IMR-90 (cell line): ENCODE measurements at regions not wholly inside any gene's neighbourhood (a gene's known extent, or its start where the extent isn't known, plus 50 kb on each side); places are given as distances from the start of the nearest gene placed in this dataset.

ENCODE experiments used
- ATAC-seq: fragments of 200-7000 bp; cut with Tn5 transposase; 2 replicates; pipeline ENCODE4 v1.9.1; 2020; ENCODE audit warnings: low read depth, mild to moderate bottlenecking, moderate library complexity
- BruUV-seq: library from RNA; stranded (reverse); fragments of 400-500 nt; replicated peaks from 2 replicates; lab custom pipeline; 2021; lab: Mats Ljungman, UMichigan
- CTCF ChIA-PET: fragments of 300-600 bp; formaldehyde crosslinking; extraction: SDS; loops from one replicate; lab custom pipeline; 2021; ENCODE audit warnings: antibody characterized with exemption; lab: Yijun Ruan, JAX
- POLR2A ChIA-PET: fragments of 300-600 bp; sonication (Branson Sonifier 250); formaldehyde crosslinking; loops from one replicate; lab custom pipeline; 2022; ENCODE audit warnings: antibody characterized with exemption; ENCODE audit not compliant: unreplicated experiment; lab: Charles Lee
- DNase-seq: peaks from one replicate; pipeline ENCODE4 v3.0.0; 2013
- H2AFZ ChIP-seq: replicated peaks from 2 replicates; pipeline ENCODE3; 2013; ENCODE audit warnings: low read length, mild to moderate bottlenecking; ENCODE audit not compliant: poor library complexity
- H2AK5ac ChIP-seq: 2 replicates; pipeline ENCODE4 v1.6.1; 2013; ENCODE audit warnings: low read depth, low read length, inconsistent platforms
- H2AK9ac ChIP-seq: replicated peaks from 2 replicates; pipeline ENCODE3; 2013; ENCODE audit warnings: mild to moderate bottlenecking, low read depth, low read length, moderate library complexity; ENCODE audit not compliant: poor library complexity
- H2BK120ac ChIP-seq: 2 replicates; pipeline ENCODE4 v1.6.1; 2013; ENCODE audit warnings: low read depth, low read length, inconsistent platforms
- H2BK15ac ChIP-seq: 3 replicates; pipeline ENCODE4 v1.6.1; 2013; ENCODE audit warnings: low read depth, low read length, inconsistent platforms
- H2BK20ac ChIP-seq: 2 replicates; pipeline ENCODE4 v1.6.1; 2013; ENCODE audit warnings: low read depth, mild to moderate bottlenecking, inconsistent platforms, low read length, moderate library complexity
- H2BK5ac ChIP-seq: 2 replicates; pipeline ENCODE4 v1.6.1; 2013; ENCODE audit warnings: mild to moderate bottlenecking, low read depth, low read length, inconsistent platforms; ENCODE audit not compliant: poor library complexity, severe bottlenecking
- H3K14ac ChIP-seq: replicated peaks from 2 replicates; pipeline ENCODE4 v1.6.1; 2013; ENCODE audit warnings: low read depth, low read length, inconsistent platforms
- H3K18ac ChIP-seq: 2 replicates; pipeline ENCODE4 v1.6.1; 2013; ENCODE audit warnings: low read depth, low read length, control low read depth
- H3K23ac ChIP-seq: 2 replicates; pipeline ENCODE4 v1.6.1; 2013; ENCODE audit warnings: low read depth, low read length, inconsistent platforms
- H3K27ac ChIP-seq: 2 replicates; pipeline ENCODE4 v1.5.1; 2013; ENCODE audit warnings: mild to moderate bottlenecking, control low read depth, low read length; ENCODE audit not compliant: insufficient read depth
- H3K27me3 ChIP-seq: 2 replicates; pipeline ENCODE4 v1.6.1; 2013; ENCODE audit warnings: low read length; ENCODE audit not compliant: control insufficient read depth, insufficient read depth
- H3K36me3 ChIP-seq: 2 replicates; pipeline ENCODE4 v1.6.1; 2013; ENCODE audit warnings: low read length, mixed read lengths; ENCODE audit not compliant: control insufficient read depth, insufficient read depth
- H3K4ac ChIP-seq: 2 replicates; pipeline ENCODE4 v1.6.1; 2013; ENCODE audit warnings: low read depth, low read length, inconsistent platforms
- H3K4me1 ChIP-seq: 2 replicates; pipeline ENCODE4 v1.6.1; 2013; ENCODE audit warnings: low read length, mixed read lengths; ENCODE audit not compliant: control insufficient read depth, insufficient read depth
- H3K4me2 ChIP-seq: 2 replicates; pipeline ENCODE4 v1.6.1; 2013; ENCODE audit warnings: low read depth, mild to moderate bottlenecking, control low read depth, low read length, moderate library complexity
- H3K4me3 ChIP-seq: 2 replicates; pipeline ENCODE4 v1.5.1; 2013; ENCODE audit warnings: low read depth, mild to moderate bottlenecking, control low read depth, low read length, moderate library complexity; ENCODE audit not compliant: insufficient read depth
- H3K56ac ChIP-seq: 2 replicates; pipeline ENCODE4 v1.6.1; 2013; ENCODE audit warnings: low read length, inconsistent platforms; ENCODE audit not compliant: insufficient read depth; ENCODE audit errors: extremely low read depth
- H3K79me1 ChIP-seq, 2 experiments: 2 replicates each; pipeline ENCODE4 v1.6.1; 2013; ENCODE audit warnings: low read length in 2 of 2, inconsistent platforms in 1 of 2, low read depth in 1 of 2
- H3K9ac ChIP-seq: 2 replicates; pipeline ENCODE4 v1.6.1; 2013; ENCODE audit warnings: low read depth, low read length, control low read depth
- H3K9me1 ChIP-seq: 2 replicates; pipeline ENCODE4 v1.6.1; 2013; ENCODE audit warnings: low read length, inconsistent platforms; ENCODE audit not compliant: insufficient read depth
- H3K9me3 ChIP-seq: 2 replicates; pipeline ENCODE4 v1.6.1; 2013; ENCODE audit warnings: low read length; ENCODE audit not compliant: control insufficient read depth, insufficient read depth
- H4K20me1 ChIP-seq: 2 replicates; pipeline ENCODE4 v1.6.1; 2013; ENCODE audit warnings: low read length, inconsistent platforms; ENCODE audit not compliant: insufficient read depth
- H4K5ac ChIP-seq: 2 replicates; pipeline ENCODE4 v1.6.1; 2013; ENCODE audit warnings: mild to moderate bottlenecking, low read depth, low read length, control low read depth
- H4K8ac ChIP-seq, 2 experiments: 2 replicates each; pipeline ENCODE4 v1.6.1; 2013; ENCODE audit warnings: low read depth in 2 of 2, low read length in 2 of 2, control low read depth in 1 of 2, inconsistent platforms in 1 of 2
- H4K91ac ChIP-seq: 2 replicates; pipeline ENCODE4 v1.6.1; 2013; ENCODE audit warnings: low read depth, low read length, inconsistent platforms; ENCODE audit not compliant: insufficient read depth
- BHLHE40 ChIP-seq: fragments of 150-350 bp; IDR thresholded peaks from 2 replicates; pipeline ENCODE4 v1.6.1; 2016; ENCODE audit warnings: mild to moderate bottlenecking, low read depth, low read length
- CEBPB ChIP-seq: IDR thresholded peaks from 2 replicates; pipeline ENCODE4 v1.6.1; 2012; ENCODE audit warnings: low read depth, low read length, improper control_type of control experiment
- CHD1 ChIP-seq: IDR thresholded peaks from 2 replicates; pipeline ENCODE4 v1.6.1; 2012; ENCODE audit warnings: low read depth, low read length, improper control_type of control experiment
- CTCF ChIP-seq: conservative IDR thresholded peaks from 2 replicates; pipeline ENCODE4 v1.5.1; 2012; ENCODE audit warnings: mild to moderate bottlenecking, low read depth, low read length, improper control_type of control experiment
- ELK1 ChIP-seq: fragments of 150-350 bp; IDR thresholded peaks from 2 replicates; pipeline ENCODE4 v1.6.1; 2016; ENCODE audit warnings: low read depth, mild to moderate bottlenecking, low read length, moderate library complexity, borderline replicate concordance
- FOS ChIP-seq: fragments of 150-350 bp; IDR thresholded peaks from 2 replicates; pipeline ENCODE4 v1.6.1; 2016; ENCODE audit warnings: low read depth, low read length
- MAFK ChIP-seq: IDR thresholded peaks from 2 replicates; pipeline ENCODE4 v1.6.1; 2012; ENCODE audit warnings: low read depth, low read length, improper control_type of control experiment
- MAZ ChIP-seq: IDR thresholded peaks from 2 replicates; pipeline ENCODE4 v1.6.1; 2012; ENCODE audit warnings: low read depth, mild to moderate bottlenecking, low read length, improper control_type of control experiment, moderate library complexity, borderline replicate concordance
- MXI1 ChIP-seq: IDR thresholded peaks from 2 replicates; pipeline ENCODE4 v1.6.1; 2012; ENCODE audit warnings: low read depth, mild to moderate bottlenecking, low read length, moderate library complexity, borderline replicate concordance
- NFE2L2 ChIP-seq: fragments of 150-350 bp; IDR thresholded peaks from 2 replicates; pipeline ENCODE4 v1.6.1; 2016; ENCODE audit warnings: low read depth, mild to moderate bottlenecking, low read length
- POLR2A ChIP-seq: IDR thresholded peaks from 2 replicates; pipeline ENCODE4 v1.6.1; 2012; ENCODE audit warnings: mild to moderate bottlenecking, low read depth, low read length
- RAD21 ChIP-seq: IDR thresholded peaks from 2 replicates; pipeline ENCODE4 v1.6.1; 2012; ENCODE audit warnings: low read length, improper control_type of control experiment
- RCOR1 ChIP-seq: IDR thresholded peaks from 2 replicates; pipeline ENCODE4 v1.6.1; 2012; ENCODE audit warnings: mild to moderate bottlenecking, low read length, improper control_type of control experiment; ENCODE audit not compliant: insufficient replicate concordance
- RFX5 ChIP-seq: IDR thresholded peaks from 2 replicates; pipeline ENCODE4 v1.8.0; 2012; ENCODE audit warnings: low read depth, mild to moderate bottlenecking, low read length, moderate library complexity
- SMC3 ChIP-seq: fragments of 150-350 bp; IDR thresholded peaks from 2 replicates; pipeline ENCODE4 v1.6.1; 2016; ENCODE audit warnings: low read depth, mild to moderate bottlenecking, antibody characterized with exemption, low read length, moderate library complexity
- WGBS, 2 experiments: methylation state at CpG; one replicate each; pipeline versions ENCODE4 v1.1.5 to v1.1.7; 2013; ENCODE audit warnings: missing lambda C conversion rate in 2 of 2; ENCODE audit not compliant: insufficient read length in 1 of 2; ENCODE audit errors: extremely low coverage in 2 of 2; 5-methylcytosine and 5-hydroxymethylcytosine counted together
- dilution Hi-C: fragments of 300-500 bp; cut with HindIII; formaldehyde crosslinking; loops from one replicate; pipeline ENCODE4 v1.14.3; 2018; ENCODE audit warnings: low sequenced_read_pairs; ENCODE audit not compliant: unreplicated experiment
- in situ Hi-C: fragments of 300-500 bp; cut with MboI; formaldehyde crosslinking; loops from 3 replicates; pipeline ENCODE4 v1.14.3; 2019; ENCODE audit warnings: low sequenced_read_pairs, inconsistent platforms, mixed read lengths
- intact Hi-C: fragments of 100-400 bp; cut with micrococcal nuclease; formaldehyde crosslinking; loops from 2 replicates; pipeline ENCODE4 v1.10.0; 2022
- TF ChIP-seq, protein P1 (sequence below): fragments of 150-350 bp; IDR thresholded peaks from 2 replicates; pipeline ENCODE4 v1.6.1; 2017; ENCODE audit warnings: mild to moderate bottlenecking, antibody characterized with exemption, low read length, low read depth

DNA sequence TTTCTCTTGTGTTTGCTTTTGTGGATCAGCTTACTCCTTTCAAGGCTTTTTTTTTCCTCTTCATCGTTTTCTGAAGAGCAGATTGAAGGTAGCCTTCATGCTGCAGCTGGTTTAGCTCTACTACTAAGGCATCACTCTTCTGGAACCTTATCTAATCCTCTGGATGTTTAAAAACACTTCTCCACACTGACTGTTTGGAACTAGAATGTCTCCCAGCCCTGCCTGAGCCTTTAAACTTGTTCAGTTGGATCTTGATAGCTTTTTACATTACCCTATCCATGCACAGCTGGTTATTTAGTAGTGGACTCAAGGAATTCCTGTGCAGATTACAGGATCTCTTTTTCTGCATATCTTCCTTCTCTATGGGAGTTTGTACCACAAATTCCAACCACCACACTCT lies 108.9 kb upstream of the ASCC3 start:
- no peak overlapping the region for H3K4me3 ChIP-seq
- dilution Hi-C loops (no loop called here), in situ Hi-C loops (no loop called here), intact Hi-C loops (no loop called here)
- H4K8ac ChIP-seq: no peak overlapping the region
- no peak overlapping the region for H4K91ac ChIP-seq
- no peak overlapping the region for H3K27ac ChIP-seq
- no TSS peak for BruUV-seq
- no peak overlapping the region for H3K4ac ChIP-seq
- TF ChIP-seq CTCF: no peak
- no peak for TF ChIP-seq RAD21
- no peak for TF ChIP-seq BHLHE40
- no peak for TF ChIP-seq FOS
- TF ChIP-seq MAZ: no peak
- no peak for TF ChIP-seq ELK1
- TF ChIP-seq MAFK: no peak
- TF ChIP-seq RFX5: no peak
- no peak for TF ChIP-seq NFE2L2
- no peak for TF ChIP-seq RCOR1
- no peak for TF ChIP-seq MXI1
- no peak for TF ChIP-seq POLR2A
- no peak for TF ChIP-seq SMC3
- TF ChIP-seq CHD1: no peak
- TF ChIP-seq CEBPB: no peak
- TF ChIP-seq, protein P1, sequence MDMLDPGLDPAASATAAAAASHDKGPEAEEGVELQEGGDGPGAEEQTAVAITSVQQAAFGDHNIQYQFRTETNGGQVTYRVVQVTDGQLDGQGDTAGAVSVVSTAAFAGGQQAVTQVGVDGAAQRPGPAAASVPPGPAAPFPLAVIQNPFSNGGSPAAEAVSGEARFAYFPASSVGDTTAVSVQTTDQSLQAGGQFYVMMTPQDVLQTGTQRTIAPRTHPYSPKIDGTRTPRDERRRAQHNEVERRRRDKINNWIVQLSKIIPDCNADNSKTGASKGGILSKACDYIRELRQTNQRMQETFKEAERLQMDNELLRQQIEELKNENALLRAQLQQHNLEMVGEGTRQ: no peak
- H3K23ac ChIP-seq: no peak overlapping the region
- no peak overlapping the region for H2BK120ac ChIP-seq
- no peaks in the 10 kb centered on the region for H3K36me3 ChIP-seq
- H2BK15ac ChIP-seq: no peak overlapping the region
- no peak overlapping the region for H3K9ac ChIP-seq
- H3K9me1 ChIP-seq: no peaks in the 10 kb centered on the region
- H4K5ac ChIP-seq: no peak overlapping the region
- no peaks in the 10 kb centered on the region for H3K9me3 ChIP-seq
- no CpG with 5 or more reads among the region's 1 CpG for WGBS, 2 experiments
- no peak overlapping the region for H3K18ac ChIP-seq
- H3K4me1 ChIP-seq: no peaks in the 10 kb centered on the region
- no peak overlapping the region for H2AFZ ChIP-seq
- H2AK5ac ChIP-seq: no peak overlapping the region
- no peak overlapping the region for H3K14ac ChIP-seq
- H3K27me3 ChIP-seq: no peaks in the 10 kb centered on the region
- H2AK9ac ChIP-seq: no peak overlapping the region
- DNase-seq (no peak), ATAC-seq (no peak)
- POLR2A ChIA-PET: no interaction called here
- no peak overlapping the region for H2BK5ac ChIP-seq
- H4K20me1 ChIP-seq: no peaks in the 10 kb centered on the region
- no peak overlapping the region for H3K56ac ChIP-seq
- no peaks in the 10 kb centered on the region for H3K79me1 ChIP-seq
- H3K4me2 ChIP-seq: no peak overlapping the region
- no peak overlapping the region for H2BK20ac ChIP-seq
- CTCF ChIA-PET: no interaction called here
